ENCODE measurements at regions not wholly inside any gene's neighbourhood (a gene's known extent, or its start where the extent isn't known, plus 50 kb on each side); places are given as distances from the start of the nearest gene placed in this dataset.

DNA sequence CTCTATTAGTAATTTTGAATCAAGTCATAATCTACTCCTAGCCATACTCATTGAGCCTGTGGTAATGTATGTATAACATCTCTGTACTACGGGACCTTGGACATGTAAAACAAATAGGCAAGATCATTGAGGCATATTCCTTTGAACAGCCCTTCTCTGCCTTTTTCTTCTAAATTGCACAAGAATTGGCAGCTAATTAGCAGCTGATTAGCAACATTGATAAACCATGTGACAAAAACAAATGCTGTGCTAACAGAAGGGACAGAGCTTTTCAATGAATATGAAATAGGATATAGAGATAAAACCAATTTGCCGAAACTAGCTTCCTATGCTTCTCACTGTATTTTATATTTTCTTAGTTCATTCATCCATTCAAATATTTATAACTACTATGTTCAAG is 1474.2 kb downstream of the FAM181B start:
- Histone ChIP-seq H2AK9ac (replicated peaks; ENCODE audit: low read depth, low read length, poor library complexity) (no peak overlapping the region), H3K9me1 (ENCODE audit: insufficient read depth, low read length) (no peaks in the 10 kb centered on the region), H3K9ac (ENCODE audit: low read depth, low read length) (no peak overlapping the region), H2BK5ac (ENCODE audit: low read depth, low read length, poor library complexity, severe bottlenecking) (no peak overlapping the region), H3K36me3 (ENCODE audit: control insufficient read depth, insufficient read depth, low read length) (no peaks in the 10 kb centered on the region), H3K79me1 (ENCODE audit: low read depth in 1 of 2, low read length in 2 of 2) (no peaks in the 10 kb centered on the region), H3K4me1 (ENCODE audit: control insufficient read depth, insufficient read depth, low read length) (no peaks in the 10 kb centered on the region), H4K91ac (ENCODE audit: insufficient read depth, low read depth, low read length) (no peak overlapping the region), H2AK5ac (ENCODE audit: low read depth, low read length) (no peak overlapping the region), H3K4ac (ENCODE audit: low read depth, low read length) (no peak overlapping the region), H3K27ac (ENCODE audit: insufficient read depth, low read length) (no peak overlapping the region), H3K23ac (ENCODE audit: low read depth, low read length) (no peak overlapping the region), H3K14ac (replicated peaks; ENCODE audit: low read depth, low read length) (no peak overlapping the region), H3K4me3 (ENCODE audit: insufficient read depth, low read depth, low read length) (no peak overlapping the region), H4K8ac (ENCODE audit: low read depth in 2 of 2, low read length in 2 of 2) (no peak overlapping the region), H2BK120ac (ENCODE audit: low read depth, low read length) (no peak overlapping the region), H3K9me3 (ENCODE audit: control insufficient read depth, insufficient read depth, low read length) (no peaks in the 10 kb centered on the region), H2BK20ac (ENCODE audit: low read depth, low read length) (no peak overlapping the region), H4K5ac (ENCODE audit: low read depth, low read length) (no peak overlapping the region), H3K4me2 (ENCODE audit: low read depth, low read length) (no peak overlapping the region), H2AFZ (replicated peaks; ENCODE audit: low read length, poor library complexity) (no peak overlapping the region), H3K56ac (ENCODE audit: extremely low read depth, insufficient read depth, low read length) (no peak overlapping the region), H3K27me3 (ENCODE audit: control insufficient read depth, insufficient read depth, low read length) (no peaks in the 10 kb centered on the region), H2BK15ac (ENCODE audit: low read depth, low read length) (no peak overlapping the region), H3K18ac (ENCODE audit: low read depth, low read length) (no peak overlapping the region), H4K20me1 (ENCODE audit: insufficient read depth, low read length) (no peaks in the 10 kb centered on the region)
- DNase-seq: no peak
- intact Hi-C loops (cut with micrococcal nuclease): no loop called here
- in situ Hi-C loops (cut with MboI; ENCODE audit: low sequenced_read_pairs): no loop called here
- dilution Hi-C loops (cut with HindIII; ENCODE audit: low sequenced_read_pairs, unreplicated experiment): no loop called here
- ChIA-PET POLR2A (ENCODE audit: unreplicated experiment) (no interaction called here), CTCF (no interaction called here)
- ATAC-seq (ENCODE audit: low read depth): no peak
- no CpG with 5 or more reads among the region's 2 CpGs for WGBS, 2 experiments (ENCODE audit: extremely low coverage in 2 of 2, insufficient read length in 1 of 2)
- no TSS peak for BruUV-seq (replicated peaks)
- TF ChIP-seq SMC3 (IDR thresholded peaks at IDR 0.05; ENCODE audit: low read depth, low read length) (no peak), FOS (IDR thresholded peaks at IDR 0.05; ENCODE audit: low read depth, low read length) (no peak), RFX5 (IDR thresholded peaks at IDR 0.05; ENCODE audit: low read depth, low read length) (no peak), BHLHE40 (IDR thresholded peaks at IDR 0.05; ENCODE audit: low read depth, low read length) (no peak), RAD21 (IDR thresholded peaks at IDR 0.05; ENCODE audit: low read length) (no peak), MAFK (IDR thresholded peaks at IDR 0.05; ENCODE audit: low read depth, low read length) (no peak), CEBPB (IDR thresholded peaks at IDR 0.05; ENCODE audit: low read depth, low read length) (no peak), CHD1 (IDR thresholded peaks at IDR 0.05; ENCODE audit: low read depth, low read length) (no peak), RCOR1 (IDR thresholded peaks at IDR 0.05; ENCODE audit: insufficient replicate concordance, low read length) (no peak), MXI1 (IDR thresholded peaks at IDR 0.05; ENCODE audit: borderline replicate concordance, low read depth, low read length) (no peak), MAZ (IDR thresholded peaks at IDR 0.05; ENCODE audit: borderline replicate concordance, low read depth, low read length) (no peak), POLR2A (IDR thresholded peaks at IDR 0.05; ENCODE audit: low read depth, low read length) (no peak), NFE2L2 (IDR thresholded peaks at IDR 0.05; ENCODE audit: low read depth, low read length) (no peak)
- TF ChIP-seq, protein P1, sequence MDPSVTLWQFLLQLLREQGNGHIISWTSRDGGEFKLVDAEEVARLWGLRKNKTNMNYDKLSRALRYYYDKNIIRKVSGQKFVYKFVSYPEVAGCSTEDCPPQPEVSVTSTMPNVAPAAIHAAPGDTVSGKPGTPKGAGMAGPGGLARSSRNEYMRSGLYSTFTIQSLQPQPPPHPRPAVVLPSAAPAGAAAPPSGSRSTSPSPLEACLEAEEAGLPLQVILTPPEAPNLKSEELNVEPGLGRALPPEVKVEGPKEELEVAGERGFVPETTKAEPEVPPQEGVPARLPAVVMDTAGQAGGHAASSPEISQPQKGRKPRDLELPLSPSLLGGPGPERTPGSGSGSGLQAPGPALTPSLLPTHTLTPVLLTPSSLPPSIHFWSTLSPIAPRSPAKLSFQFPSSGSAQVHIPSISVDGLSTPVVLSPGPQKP (IDR thresholded peaks at IDR 0.05; ENCODE audit: borderline replicate concordance, low read depth, low read length): no peak
- TF ChIP-seq, protein P2, sequence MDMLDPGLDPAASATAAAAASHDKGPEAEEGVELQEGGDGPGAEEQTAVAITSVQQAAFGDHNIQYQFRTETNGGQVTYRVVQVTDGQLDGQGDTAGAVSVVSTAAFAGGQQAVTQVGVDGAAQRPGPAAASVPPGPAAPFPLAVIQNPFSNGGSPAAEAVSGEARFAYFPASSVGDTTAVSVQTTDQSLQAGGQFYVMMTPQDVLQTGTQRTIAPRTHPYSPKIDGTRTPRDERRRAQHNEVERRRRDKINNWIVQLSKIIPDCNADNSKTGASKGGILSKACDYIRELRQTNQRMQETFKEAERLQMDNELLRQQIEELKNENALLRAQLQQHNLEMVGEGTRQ (IDR thresholded peaks at IDR 0.05; ENCODE audit: low read depth, low read length): no peak
- TF ChIP-seq, protein P3, sequence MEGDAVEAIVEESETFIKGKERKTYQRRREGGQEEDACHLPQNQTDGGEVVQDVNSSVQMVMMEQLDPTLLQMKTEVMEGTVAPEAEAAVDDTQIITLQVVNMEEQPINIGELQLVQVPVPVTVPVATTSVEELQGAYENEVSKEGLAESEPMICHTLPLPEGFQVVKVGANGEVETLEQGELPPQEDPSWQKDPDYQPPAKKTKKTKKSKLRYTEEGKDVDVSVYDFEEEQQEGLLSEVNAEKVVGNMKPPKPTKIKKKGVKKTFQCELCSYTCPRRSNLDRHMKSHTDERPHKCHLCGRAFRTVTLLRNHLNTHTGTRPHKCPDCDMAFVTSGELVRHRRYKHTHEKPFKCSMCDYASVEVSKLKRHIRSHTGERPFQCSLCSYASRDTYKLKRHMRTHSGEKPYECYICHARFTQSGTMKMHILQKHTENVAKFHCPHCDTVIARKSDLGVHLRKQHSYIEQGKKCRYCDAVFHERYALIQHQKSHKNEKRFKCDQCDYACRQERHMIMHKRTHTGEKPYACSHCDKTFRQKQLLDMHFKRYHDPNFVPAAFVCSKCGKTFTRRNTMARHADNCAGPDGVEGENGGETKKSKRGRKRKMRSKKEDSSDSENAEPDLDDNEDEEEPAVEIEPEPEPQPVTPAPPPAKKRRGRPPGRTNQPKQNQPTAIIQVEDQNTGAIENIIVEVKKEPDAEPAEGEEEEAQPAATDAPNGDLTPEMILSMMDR (conservative IDR thresholded peaks at IDR 0.05; ENCODE audit: low read depth, low read length): no peak
